ENCODE measurements at regions not wholly inside any gene's neighbourhood (a gene's known extent, or its start where the extent isn't known, plus 50 kb on each side); places are given as distances from the start of the nearest gene placed in this dataset.

DNA sequence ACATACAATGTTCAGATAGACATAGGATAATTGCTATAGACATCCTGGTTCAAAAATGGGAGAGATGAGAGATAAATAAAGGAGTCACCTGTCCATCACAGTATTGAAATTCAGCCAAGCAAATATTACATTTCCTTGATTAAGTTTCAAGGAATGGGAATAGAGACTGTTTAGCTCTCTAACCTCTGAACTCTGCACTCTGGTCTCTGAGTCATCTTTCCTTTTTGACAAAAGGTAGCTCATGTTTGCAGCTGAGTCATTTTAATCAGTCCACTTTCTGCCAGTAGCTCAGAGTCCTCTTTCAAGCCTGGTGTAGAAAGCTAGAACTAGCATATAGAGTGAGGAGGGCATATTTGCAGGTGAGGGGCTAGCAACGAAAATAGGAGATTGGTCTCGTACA is 51.4 kb upstream of the GJA8 start:
- peaks cover 8% of the 10 kb centered on the region for H3K9me3 Mint-ChIP-seq
- peaks cover 6% of the 10 kb centered on the region; the same call in 1 of the 2 replicates for H3K36me3 Mint-ChIP-seq
- H3K4me1 Mint-ChIP-seq, result peaks cover 42% of the 10 kb centered on the region
- DNase-seq (ENCODE audit: low spot score) (no peak), ATAC-seq (no peak)
- ChIA-PET CTCF (no interaction called here), POLR2A (no interaction called here)
- peaks cover 3% of the 10 kb centered on the region for H3K27me3 Mint-ChIP-seq (ENCODE audit: low read depth)
- no peak overlapping the region for H3K4me3 Mint-ChIP-seq
- TF ChIP-seq, protein P1, sequence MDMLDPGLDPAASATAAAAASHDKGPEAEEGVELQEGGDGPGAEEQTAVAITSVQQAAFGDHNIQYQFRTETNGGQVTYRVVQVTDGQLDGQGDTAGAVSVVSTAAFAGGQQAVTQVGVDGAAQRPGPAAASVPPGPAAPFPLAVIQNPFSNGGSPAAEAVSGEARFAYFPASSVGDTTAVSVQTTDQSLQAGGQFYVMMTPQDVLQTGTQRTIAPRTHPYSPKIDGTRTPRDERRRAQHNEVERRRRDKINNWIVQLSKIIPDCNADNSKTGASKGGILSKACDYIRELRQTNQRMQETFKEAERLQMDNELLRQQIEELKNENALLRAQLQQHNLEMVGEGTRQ (CRISPR knock-in tag; IDR thresholded peaks at IDR 0.05), result no peak
- TF ChIP-seq, protein P2, sequence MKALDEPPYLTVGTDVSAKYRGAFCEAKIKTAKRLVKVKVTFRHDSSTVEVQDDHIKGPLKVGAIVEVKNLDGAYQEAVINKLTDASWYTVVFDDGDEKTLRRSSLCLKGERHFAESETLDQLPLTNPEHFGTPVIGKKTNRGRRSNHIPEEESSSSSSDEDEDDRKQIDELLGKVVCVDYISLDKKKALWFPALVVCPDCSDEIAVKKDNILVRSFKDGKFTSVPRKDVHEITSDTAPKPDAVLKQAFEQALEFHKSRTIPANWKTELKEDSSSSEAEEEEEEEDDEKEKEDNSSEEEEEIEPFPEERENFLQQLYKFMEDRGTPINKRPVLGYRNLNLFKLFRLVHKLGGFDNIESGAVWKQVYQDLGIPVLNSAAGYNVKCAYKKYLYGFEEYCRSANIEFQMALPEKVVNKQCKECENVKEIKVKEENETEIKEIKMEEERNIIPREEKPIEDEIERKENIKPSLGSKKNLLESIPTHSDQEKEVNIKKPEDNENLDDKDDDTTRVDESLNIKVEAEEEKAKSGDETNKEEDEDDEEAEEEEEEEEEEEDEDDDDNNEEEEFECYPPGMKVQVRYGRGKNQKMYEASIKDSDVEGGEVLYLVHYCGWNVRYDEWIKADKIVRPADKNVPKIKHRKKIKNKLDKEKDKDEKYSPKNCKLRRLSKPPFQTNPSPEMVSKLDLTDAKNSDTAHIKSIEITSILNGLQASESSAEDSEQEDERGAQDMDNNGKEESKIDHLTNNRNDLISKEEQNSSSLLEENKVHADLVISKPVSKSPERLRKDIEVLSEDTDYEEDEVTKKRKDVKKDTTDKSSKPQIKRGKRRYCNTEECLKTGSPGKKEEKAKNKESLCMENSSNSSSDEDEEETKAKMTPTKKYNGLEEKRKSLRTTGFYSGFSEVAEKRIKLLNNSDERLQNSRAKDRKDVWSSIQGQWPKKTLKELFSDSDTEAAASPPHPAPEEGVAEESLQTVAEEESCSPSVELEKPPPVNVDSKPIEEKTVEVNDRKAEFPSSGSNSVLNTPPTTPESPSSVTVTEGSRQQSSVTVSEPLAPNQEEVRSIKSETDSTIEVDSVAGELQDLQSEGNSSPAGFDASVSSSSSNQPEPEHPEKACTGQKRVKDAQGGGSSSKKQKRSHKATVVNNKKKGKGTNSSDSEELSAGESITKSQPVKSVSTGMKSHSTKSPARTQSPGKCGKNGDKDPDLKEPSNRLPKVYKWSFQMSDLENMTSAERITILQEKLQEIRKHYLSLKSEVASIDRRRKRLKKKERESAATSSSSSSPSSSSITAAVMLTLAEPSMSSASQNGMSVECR (CRISPR knock-in tag; IDR thresholded peaks at IDR 0.05; ENCODE audit: borderline replicate concordance), result no peak
- no peak for TF ChIP-seq GTF2I (CRISPR knock-in tag; conservative IDR thresholded peaks at IDR 0.05)
- TF ChIP-seq, protein P3, sequence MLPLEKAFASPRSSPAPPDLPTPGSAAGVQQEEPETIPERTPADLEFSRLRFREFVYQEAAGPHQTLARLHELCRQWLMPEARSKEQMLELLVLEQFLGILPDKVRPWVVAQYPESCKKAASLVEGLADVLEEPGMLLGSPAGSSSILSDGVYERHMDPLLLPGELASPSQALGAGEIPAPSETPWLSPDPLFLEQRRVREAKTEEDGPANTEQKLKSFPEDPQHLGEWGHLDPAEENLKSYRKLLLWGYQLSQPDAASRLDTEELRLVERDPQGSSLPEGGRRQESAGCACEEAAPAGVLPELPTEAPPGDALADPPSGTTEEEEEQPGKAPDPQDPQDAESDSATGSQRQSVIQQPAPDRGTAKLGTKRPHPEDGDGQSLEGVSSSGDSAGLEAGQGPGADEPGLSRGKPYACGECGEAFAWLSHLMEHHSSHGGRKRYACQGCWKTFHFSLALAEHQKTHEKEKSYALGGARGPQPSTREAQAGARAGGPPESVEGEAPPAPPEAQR (CRISPR knock-in tag; IDR thresholded peaks at IDR 0.05), result no peak
- TF ChIP-seq, protein P4, sequence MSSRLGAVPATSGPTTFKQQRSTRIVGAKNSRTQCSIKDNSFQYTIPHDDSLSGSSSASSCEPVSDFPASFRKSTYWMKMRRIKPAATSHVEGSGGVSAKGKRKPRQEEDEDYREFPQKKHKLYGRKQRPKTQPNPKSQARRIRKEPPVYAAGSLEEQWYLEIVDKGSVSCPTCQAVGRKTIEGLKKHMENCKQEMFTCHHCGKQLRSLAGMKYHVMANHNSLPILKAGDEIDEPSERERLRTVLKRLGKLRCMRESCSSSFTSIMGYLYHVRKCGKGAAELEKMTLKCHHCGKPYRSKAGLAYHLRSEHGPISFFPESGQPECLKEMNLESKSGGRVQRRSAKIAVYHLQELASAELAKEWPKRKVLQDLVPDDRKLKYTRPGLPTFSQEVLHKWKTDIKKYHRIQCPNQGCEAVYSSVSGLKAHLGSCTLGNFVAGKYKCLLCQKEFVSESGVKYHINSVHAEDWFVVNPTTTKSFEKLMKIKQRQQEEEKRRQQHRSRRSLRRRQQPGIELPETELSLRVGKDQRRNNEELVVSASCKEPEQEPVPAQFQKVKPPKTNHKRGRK (CRISPR knock-in tag; IDR thresholded peaks at IDR 0.05; ENCODE audit: borderline replicate concordance), result no peak
- no peak for TF ChIP-seq SOX15 (CRISPR knock-in tag; IDR thresholded peaks at IDR 0.05)
- TF ChIP-seq, protein P5, sequence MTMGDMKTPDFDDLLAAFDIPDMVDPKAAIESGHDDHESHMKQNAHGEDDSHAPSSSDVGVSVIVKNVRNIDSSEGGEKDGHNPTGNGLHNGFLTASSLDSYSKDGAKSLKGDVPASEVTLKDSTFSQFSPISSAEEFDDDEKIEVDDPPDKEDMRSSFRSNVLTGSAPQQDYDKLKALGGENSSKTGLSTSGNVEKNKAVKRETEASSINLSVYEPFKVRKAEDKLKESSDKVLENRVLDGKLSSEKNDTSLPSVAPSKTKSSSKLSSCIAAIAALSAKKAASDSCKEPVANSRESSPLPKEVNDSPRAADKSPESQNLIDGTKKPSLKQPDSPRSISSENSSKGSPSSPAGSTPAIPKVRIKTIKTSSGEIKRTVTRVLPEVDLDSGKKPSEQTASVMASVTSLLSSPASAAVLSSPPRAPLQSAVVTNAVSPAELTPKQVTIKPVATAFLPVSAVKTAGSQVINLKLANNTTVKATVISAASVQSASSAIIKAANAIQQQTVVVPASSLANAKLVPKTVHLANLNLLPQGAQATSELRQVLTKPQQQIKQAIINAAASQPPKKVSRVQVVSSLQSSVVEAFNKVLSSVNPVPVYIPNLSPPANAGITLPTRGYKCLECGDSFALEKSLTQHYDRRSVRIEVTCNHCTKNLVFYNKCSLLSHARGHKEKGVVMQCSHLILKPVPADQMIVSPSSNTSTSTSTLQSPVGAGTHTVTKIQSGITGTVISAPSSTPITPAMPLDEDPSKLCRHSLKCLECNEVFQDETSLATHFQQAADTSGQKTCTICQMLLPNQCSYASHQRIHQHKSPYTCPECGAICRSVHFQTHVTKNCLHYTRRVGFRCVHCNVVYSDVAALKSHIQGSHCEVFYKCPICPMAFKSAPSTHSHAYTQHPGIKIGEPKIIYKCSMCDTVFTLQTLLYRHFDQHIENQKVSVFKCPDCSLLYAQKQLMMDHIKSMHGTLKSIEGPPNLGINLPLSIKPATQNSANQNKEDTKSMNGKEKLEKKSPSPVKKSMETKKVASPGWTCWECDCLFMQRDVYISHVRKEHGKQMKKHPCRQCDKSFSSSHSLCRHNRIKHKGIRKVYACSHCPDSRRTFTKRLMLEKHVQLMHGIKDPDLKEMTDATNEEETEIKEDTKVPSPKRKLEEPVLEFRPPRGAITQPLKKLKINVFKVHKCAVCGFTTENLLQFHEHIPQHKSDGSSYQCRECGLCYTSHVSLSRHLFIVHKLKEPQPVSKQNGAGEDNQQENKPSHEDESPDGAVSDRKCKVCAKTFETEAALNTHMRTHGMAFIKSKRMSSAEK (CRISPR knock-in tag; IDR thresholded peaks at IDR 0.05; ENCODE audit: borderline replicate concordance), result no peak
- TF ChIP-seq, protein P6, sequence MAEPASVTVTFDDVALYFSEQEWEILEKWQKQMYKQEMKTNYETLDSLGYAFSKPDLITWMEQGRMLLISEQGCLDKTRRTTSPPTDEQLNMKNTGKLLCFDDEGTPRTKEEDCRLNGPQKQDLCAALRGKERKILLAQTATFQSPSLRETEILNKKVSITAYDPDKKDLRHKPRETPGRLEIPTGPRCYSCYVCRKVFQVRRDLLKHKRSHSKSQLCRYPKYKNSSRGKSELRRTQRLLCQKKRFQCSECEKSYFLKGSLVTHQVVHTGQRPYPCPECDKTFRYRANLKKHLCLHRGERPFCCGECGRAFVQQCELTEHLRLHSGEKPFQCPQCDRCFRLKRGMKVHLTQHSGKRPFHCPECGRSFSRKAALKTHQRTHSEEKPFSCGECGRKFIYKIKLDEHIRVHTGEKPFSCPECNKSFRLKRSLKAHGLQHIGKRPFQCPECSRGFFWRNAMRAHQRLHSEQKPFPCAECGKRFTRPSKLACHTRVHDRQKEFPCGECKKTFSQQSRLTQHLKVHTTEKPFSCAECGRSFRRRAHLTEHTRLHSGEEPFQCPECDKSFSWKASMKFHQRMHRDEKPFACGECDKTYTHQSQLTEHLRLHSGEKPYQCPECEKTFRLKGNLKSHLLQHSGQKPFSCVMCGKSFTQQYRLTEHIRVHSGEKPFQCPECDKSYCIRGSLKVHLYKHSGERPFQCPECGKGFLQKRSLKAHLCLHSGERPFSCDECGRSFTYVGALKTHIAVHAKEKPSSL (CRISPR knock-in tag; conservative IDR thresholded peaks at IDR 0.05), result no peak
- no peak for TF ChIP-seq ZNF219 (CRISPR knock-in tag; IDR thresholded peaks at IDR 0.05; ENCODE audit: borderline replicate concordance)
- TF ChIP-seq, protein P7, sequence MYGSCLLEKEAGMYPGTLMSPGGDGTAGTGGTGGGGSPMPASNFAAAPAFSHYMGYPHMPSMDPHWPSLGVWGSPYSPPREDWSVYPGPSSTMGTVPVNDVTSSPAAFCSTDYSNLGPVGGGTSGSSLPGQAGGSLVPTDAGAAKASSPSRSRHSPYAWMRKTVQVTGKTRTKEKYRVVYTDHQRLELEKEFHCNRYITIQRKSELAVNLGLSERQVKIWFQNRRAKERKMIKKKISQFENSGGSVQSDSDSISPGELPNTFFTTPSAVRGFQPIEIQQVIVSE (CRISPR knock-in tag; IDR thresholded peaks at IDR 0.05; ENCODE audit: borderline replicate concordance), result no peak
- TF ChIP-seq, protein P8, sequence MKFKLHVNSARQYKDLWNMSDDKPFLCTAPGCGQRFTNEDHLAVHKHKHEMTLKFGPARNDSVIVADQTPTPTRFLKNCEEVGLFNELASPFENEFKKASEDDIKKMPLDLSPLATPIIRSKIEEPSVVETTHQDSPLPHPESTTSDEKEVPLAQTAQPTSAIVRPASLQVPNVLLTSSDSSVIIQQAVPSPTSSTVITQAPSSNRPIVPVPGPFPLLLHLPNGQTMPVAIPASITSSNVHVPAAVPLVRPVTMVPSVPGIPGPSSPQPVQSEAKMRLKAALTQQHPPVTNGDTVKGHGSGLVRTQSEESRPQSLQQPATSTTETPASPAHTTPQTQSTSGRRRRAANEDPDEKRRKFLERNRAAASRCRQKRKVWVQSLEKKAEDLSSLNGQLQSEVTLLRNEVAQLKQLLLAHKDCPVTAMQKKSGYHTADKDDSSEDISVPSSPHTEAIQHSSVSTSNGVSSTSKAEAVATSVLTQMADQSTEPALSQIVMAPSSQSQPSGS (CRISPR knock-in tag; IDR thresholded peaks at IDR 0.05; ENCODE audit: borderline replicate concordance, low read depth), result no peak
- no peak overlapping the region for H3K27ac Mint-ChIP-seq
